ENCODE measurements at regions not wholly inside any gene's neighbourhood (a gene's known extent, or its start where the extent isn't known, plus 50 kb on each side); places are given as distances from the start of the nearest gene placed in this dataset.

- TF ChIP-seq EZH2 (IDR thresholded peaks at IDR 0.05; ENCODE audit: borderline replicate concordance, insufficient read depth, low read depth, low read length, poor library complexity, severe bottlenecking) (no peak), CTCF (IDR thresholded peaks at IDR 0.05) (no peak)
Measured at GRCh38 chr5:6937677-6938076, 224.4 kb downstream of the TENT4A start.
